ENCODE measurements at regions not wholly inside any gene's neighbourhood (a gene's known extent, or its start where the extent isn't known, plus 50 kb on each side); places are given as distances from the start of the nearest gene placed in this dataset.
A peak's percentile ranks its signal among the peaks of the same experiment; 100 is the strongest.

GRCh38 chr10:33749067-33749735 is 414.7 kb upstream of the NRP1 start:
- no peaks in the 10 kb centered on the region for H3K4me1 ChIP-seq (ENCODE audit: control extremely low read depth in 1 of 4, control insufficient read depth in 4 of 4, insufficient read depth in 4 of 4, low read length in 3 of 4)
- WGBS (ENCODE audit: insufficient coverage): 71% methylated on average over 1 of the region's 2 CpGs
- ChIA-PET CTCF (no interaction called here), POLR2A (no interaction called here)
- DNase-seq: no peak
- no peaks in the 10 kb centered on the region for H3K9me3 ChIP-seq (ENCODE audit: control extremely low read depth in 1 of 5, control insufficient read depth in 4 of 5, insufficient read depth in 2 of 5, low read depth in 1 of 5, low read length in 4 of 5)
- H3K27me3 ChIP-seq (replicated peaks in 2 of 5; ENCODE audit: control insufficient read depth in 4 of 5, insufficient read depth in 5 of 5, low read length in 4 of 5): peaks cover 0 to 5% (median 0%) of the 10 kb centered on the region in 5 experiments
- H3K27ac ChIP-seq (ENCODE audit: insufficient read depth in 1 of 2, low read depth in 1 of 2, low read length in 2 of 2, poor library complexity in 1 of 2, severe bottlenecking in 2 of 2): no peak overlapping the region
- no peak overlapping the region for H3K4me3 ChIP-seq (ENCODE audit: control insufficient read depth in 1 of 7, extremely low read depth in 1 of 7, insufficient read depth in 4 of 7, low read depth in 2 of 7, low read length in 6 of 7)
- no peaks in the 10 kb centered on the region for H3K36me3 ChIP-seq (ENCODE audit: control insufficient read depth in 4 of 4, insufficient read depth in 4 of 4, low read length in 3 of 4)

- ChIA-PET POLR2A (no interaction called here), CTCF (no interaction called here)
- Histone ChIP-seq H3K36me3 (ENCODE audit: control insufficient read depth in 4 of 4, insufficient read depth in 4 of 4, low read length in 3 of 4) (no peaks in the 10 kb centered on the region), H3K9me3 (ENCODE audit: control extremely low read depth in 1 of 5, control insufficient read depth in 4 of 5, insufficient read depth in 2 of 5, low read depth in 1 of 5, low read length in 4 of 5) (no peaks in the 10 kb centered on the region), H3K4me3 (ENCODE audit: control insufficient read depth in 1 of 7, extremely low read depth in 1 of 7, insufficient read depth in 4 of 7, low read depth in 2 of 7, low read length in 6 of 7) (no peak overlapping the region), H3K27me3 (replicated peaks in 2 of 5; ENCODE audit: control insufficient read depth in 4 of 5, insufficient read depth in 5 of 5, low read length in 4 of 5) (peaks cover 0 to 5% (median 0%) of the 10 kb centered on the region in 5 experiments), H3K27ac (ENCODE audit: insufficient read depth in 1 of 2, low read depth in 1 of 2, low read length in 2 of 2, poor library complexity in 1 of 2, severe bottlenecking in 2 of 2) (no peak overlapping the region), H3K4me1 (ENCODE audit: control extremely low read depth in 1 of 4, control insufficient read depth in 4 of 4, insufficient read depth in 4 of 4, low read length in 3 of 4) (no peaks in the 10 kb centered on the region)
- 100% methylated on average over 4 of the region's 4 CpGs for WGBS (ENCODE audit: insufficient coverage)
- no peak for DNase-seq
These were observed 412.4 kb upstream of the NRP1 start for GRCh38 chr10:33746836-33747268.

GRCh38 chr10:33746186-33746585 is 411.7 kb upstream of the NRP1 start:
- POLR2A ChIA-PET: no interaction called here
- no peak overlapping the region for H3K4me3 ChIP-seq (ENCODE audit: control insufficient read depth in 1 of 7, extremely low read depth in 1 of 7, insufficient read depth in 4 of 7, low read depth in 2 of 7, low read length in 6 of 7)
- 95% methylated on average over 4 of the region's 6 CpGs for WGBS (ENCODE audit: insufficient coverage)
- H3K27ac ChIP-seq (ENCODE audit: insufficient read depth in 1 of 2, low read depth in 1 of 2, low read length in 2 of 2, poor library complexity in 1 of 2, severe bottlenecking in 2 of 2): no peak overlapping the region
- H3K27me3 ChIP-seq (replicated peaks in 2 of 5; ENCODE audit: control insufficient read depth in 4 of 5, insufficient read depth in 5 of 5, low read length in 4 of 5): peaks cover 0 to 4% (median 0%) of the 10 kb centered on the region in 5 experiments
- no peaks in the 10 kb centered on the region for H3K4me1 ChIP-seq (ENCODE audit: control extremely low read depth in 1 of 4, control insufficient read depth in 4 of 4, insufficient read depth in 4 of 4, low read length in 3 of 4)
- no peaks in the 10 kb centered on the region for H3K9me3 ChIP-seq (ENCODE audit: control extremely low read depth in 1 of 5, control insufficient read depth in 4 of 5, insufficient read depth in 2 of 5, low read depth in 1 of 5, low read length in 4 of 5)
- H3K36me3 ChIP-seq (ENCODE audit: control insufficient read depth in 4 of 4, insufficient read depth in 4 of 4, low read length in 3 of 4): no peaks in the 10 kb centered on the region
- CTCF ChIA-PET: no interaction called here
- DNase-seq: no peak

GRCh38 chr10:33743429-33743857 is 409.0 kb upstream of the NRP1 start:
- peaks cover 0 to 2% (median 0%) of the 10 kb centered on the region in 5 experiments for H3K27me3 ChIP-seq (replicated peaks in 2 of 5; ENCODE audit: control insufficient read depth in 4 of 5, insufficient read depth in 5 of 5, low read length in 4 of 5)
- H3K4me3 ChIP-seq (ENCODE audit: control insufficient read depth in 1 of 7, extremely low read depth in 1 of 7, insufficient read depth in 4 of 7, low read depth in 2 of 7, low read length in 6 of 7): no peak overlapping the region
- no peak overlapping the region for H3K27ac ChIP-seq (ENCODE audit: insufficient read depth in 1 of 2, low read depth in 1 of 2, low read length in 2 of 2, poor library complexity in 1 of 2, severe bottlenecking in 2 of 2)
- H3K36me3 ChIP-seq (ENCODE audit: control insufficient read depth in 4 of 4, insufficient read depth in 4 of 4, low read length in 3 of 4): no peaks in the 10 kb centered on the region
- DNase-seq: no peak
- no peaks in the 10 kb centered on the region for H3K4me1 ChIP-seq (ENCODE audit: control extremely low read depth in 1 of 4, control insufficient read depth in 4 of 4, insufficient read depth in 4 of 4, low read length in 3 of 4)
- POLR2A ChIA-PET: no interaction called here
- CTCF ChIA-PET: no interaction called here
- no peaks in the 10 kb centered on the region for H3K9me3 ChIP-seq (ENCODE audit: control extremely low read depth in 1 of 5, control insufficient read depth in 4 of 5, insufficient read depth in 2 of 5, low read depth in 1 of 5, low read length in 4 of 5)
- 86% methylated on average over 2 of the region's 2 CpGs for WGBS (ENCODE audit: insufficient coverage)

- Histone ChIP-seq H3K36me3 (ENCODE audit: control insufficient read depth in 4 of 4, insufficient read depth in 4 of 4, low read length in 3 of 4) (no peaks in the 10 kb centered on the region), H3K9me3 (ENCODE audit: control extremely low read depth in 1 of 5, control insufficient read depth in 4 of 5, insufficient read depth in 2 of 5, low read depth in 1 of 5, low read length in 4 of 5) (no peaks in the 10 kb centered on the region), H3K4me3 (ENCODE audit: control insufficient read depth in 1 of 7, extremely low read depth in 1 of 7, insufficient read depth in 4 of 7, low read depth in 2 of 7, low read length in 6 of 7) (no peak overlapping the region), H3K27me3 (replicated peaks in 2 of 5; ENCODE audit: control insufficient read depth in 4 of 5, insufficient read depth in 5 of 5, low read length in 4 of 5) (peaks cover 0 to 2% (median 0%) of the 10 kb centered on the region in 5 experiments), H3K4me1 (ENCODE audit: control extremely low read depth in 1 of 4, control insufficient read depth in 4 of 4, insufficient read depth in 4 of 4, low read length in 3 of 4) (no peaks in the 10 kb centered on the region), H3K27ac (ENCODE audit: insufficient read depth in 1 of 2, low read depth in 1 of 2, low read length in 2 of 2, poor library complexity in 1 of 2, severe bottlenecking in 2 of 2) (no peak overlapping the region)
- ChIA-PET CTCF (no interaction called here), POLR2A (no interaction called here)
- no peak for DNase-seq
These were observed 404.6 kb upstream of the NRP1 start for GRCh38 chr10:33739031-33739430.

GRCh38 chr10:33735464-33735923 is 401.0 kb upstream of the NRP1 start:
- H3K9me3 ChIP-seq (ENCODE audit: control extremely low read depth in 1 of 5, control insufficient read depth in 4 of 5, insufficient read depth in 2 of 5, low read depth in 1 of 5, low read length in 4 of 5): no peaks in the 10 kb centered on the region
- no peaks in the 10 kb centered on the region for H3K4me1 ChIP-seq (ENCODE audit: control extremely low read depth in 1 of 4, control insufficient read depth in 4 of 4, insufficient read depth in 4 of 4, low read length in 3 of 4)
- peaks cover 0 to 2% (median under 1%) of the 10 kb centered on the region in 5 experiments for H3K27me3 ChIP-seq (replicated peaks in 2 of 5; ENCODE audit: control insufficient read depth in 4 of 5, insufficient read depth in 5 of 5, low read length in 4 of 5)
- POLR2A ChIA-PET: no interaction called here
- DNase-seq: peak in 1 of 3 donors; percentile 6
- WGBS (ENCODE audit: insufficient coverage): 100% methylated on average over 1 of the region's 2 CpGs
- no peak overlapping the region for H3K27ac ChIP-seq (ENCODE audit: insufficient read depth in 1 of 2, low read depth in 1 of 2, low read length in 2 of 2, poor library complexity in 1 of 2, severe bottlenecking in 2 of 2)
- CTCF ChIA-PET: interaction anchor here (0.9 to 1.7 kb wide), 2 partner anchors 9 to 15 kb away, joined by 3 to 4 read pairs; no protein-coding TSS in a partner anchor
- no peak overlapping the region for H3K4me3 ChIP-seq (ENCODE audit: control insufficient read depth in 1 of 7, extremely low read depth in 1 of 7, insufficient read depth in 4 of 7, low read depth in 2 of 7, low read length in 6 of 7)
- H3K36me3 ChIP-seq (ENCODE audit: control insufficient read depth in 4 of 4, insufficient read depth in 4 of 4, low read length in 3 of 4): no peaks in the 10 kb centered on the region

- DNase-seq: no peak
- H3K27ac ChIP-seq (ENCODE audit: insufficient read depth in 1 of 2, low read depth in 1 of 2, low read length in 2 of 2, poor library complexity in 1 of 2, severe bottlenecking in 2 of 2): no peak overlapping the region
- H3K27me3 ChIP-seq (replicated peaks in 2 of 5; ENCODE audit: control insufficient read depth in 4 of 5, insufficient read depth in 5 of 5, low read length in 4 of 5): peaks cover 0 to 3% (median 2%) of the 10 kb centered on the region in 5 experiments
- ChIA-PET POLR2A (no interaction called here), CTCF (no interaction called here)
- H3K4me3 ChIP-seq (ENCODE audit: control insufficient read depth in 1 of 7, extremely low read depth in 1 of 7, insufficient read depth in 4 of 7, low read depth in 2 of 7, low read length in 6 of 7): no peak overlapping the region
- no peaks in the 10 kb centered on the region for H3K36me3 ChIP-seq (ENCODE audit: control insufficient read depth in 4 of 4, insufficient read depth in 4 of 4, low read length in 3 of 4)
- no peaks in the 10 kb centered on the region for H3K9me3 ChIP-seq (ENCODE audit: control extremely low read depth in 1 of 5, control insufficient read depth in 4 of 5, insufficient read depth in 2 of 5, low read depth in 1 of 5, low read length in 4 of 5)
- WGBS (ENCODE audit: insufficient coverage): 57% methylated on average over 2 of the region's 6 CpGs
- no peaks in the 10 kb centered on the region for H3K4me1 ChIP-seq (ENCODE audit: control extremely low read depth in 1 of 4, control insufficient read depth in 4 of 4, insufficient read depth in 4 of 4, low read length in 3 of 4)
These were observed 400.1 kb upstream of the NRP1 start for GRCh38 chr10:33734393-33735155.

All from common myeloid progenitor, CD34-positive (primary cell).